Panc1 (cell line): ENCODE measurements at regions not wholly inside any gene's neighbourhood (a gene's known extent, or its start where the extent isn't known, plus 50 kb on each side); places are given as distances from the start of the nearest gene placed in this dataset.

Experiments
- CTCF ChIP-seq: fragments of 450-650 bp; IDR thresholded peaks from 2 replicates; pipeline ENCODE4 v1.5.1; 2017; ENCODE audit warnings: mild to moderate bottlenecking
- POLR2AphosphoS5 ChIP-seq: IDR thresholded peaks from 2 replicates; pipeline ENCODE4 v1.6.1; 2012; ENCODE audit warnings: mild to moderate bottlenecking, low read depth, low read length, moderate library complexity
- TCF7L2 ChIP-seq: IDR thresholded peaks from 2 replicates; pipeline ENCODE4 v1.6.1; 2011; ENCODE audit warnings: mild to moderate bottlenecking, low read depth, low read length, inconsistent platforms
- TF ChIP-seq, protein P1 (sequence below), 2 experiments: IDR thresholded peaks; 2 replicates each; pipeline ENCODE4 v1.6.1; 2011 to 2012; ENCODE audit warnings: low read depth in 2 of 2, control low read depth in 1 of 2, low read length in 1 of 2, mild to moderate bottlenecking in 1 of 2, moderate library complexity in 1 of 2; ENCODE audit not compliant: insufficient read depth in 1 of 2

DNA sequence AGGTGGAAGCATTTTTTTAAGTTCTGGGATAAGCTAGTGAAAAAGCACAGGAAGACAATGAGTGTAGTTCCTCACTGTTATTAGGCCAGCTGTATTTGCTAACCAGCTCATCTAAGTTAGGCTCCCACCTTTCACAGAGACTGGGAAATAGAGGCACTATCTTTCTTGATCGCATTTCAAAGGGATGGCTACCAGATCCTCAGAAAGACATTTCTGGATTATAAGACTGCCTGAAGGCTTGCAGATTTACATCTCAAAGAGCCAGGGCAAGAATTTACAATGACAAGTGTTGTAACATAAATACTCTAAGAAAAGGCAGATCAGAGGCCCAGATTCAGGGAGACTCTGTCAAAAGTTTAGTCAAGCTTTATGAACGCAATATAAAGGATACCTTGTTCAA lies 1005.5 kb downstream of the PCDH9 start:
- TF ChIP-seq, protein P1, sequence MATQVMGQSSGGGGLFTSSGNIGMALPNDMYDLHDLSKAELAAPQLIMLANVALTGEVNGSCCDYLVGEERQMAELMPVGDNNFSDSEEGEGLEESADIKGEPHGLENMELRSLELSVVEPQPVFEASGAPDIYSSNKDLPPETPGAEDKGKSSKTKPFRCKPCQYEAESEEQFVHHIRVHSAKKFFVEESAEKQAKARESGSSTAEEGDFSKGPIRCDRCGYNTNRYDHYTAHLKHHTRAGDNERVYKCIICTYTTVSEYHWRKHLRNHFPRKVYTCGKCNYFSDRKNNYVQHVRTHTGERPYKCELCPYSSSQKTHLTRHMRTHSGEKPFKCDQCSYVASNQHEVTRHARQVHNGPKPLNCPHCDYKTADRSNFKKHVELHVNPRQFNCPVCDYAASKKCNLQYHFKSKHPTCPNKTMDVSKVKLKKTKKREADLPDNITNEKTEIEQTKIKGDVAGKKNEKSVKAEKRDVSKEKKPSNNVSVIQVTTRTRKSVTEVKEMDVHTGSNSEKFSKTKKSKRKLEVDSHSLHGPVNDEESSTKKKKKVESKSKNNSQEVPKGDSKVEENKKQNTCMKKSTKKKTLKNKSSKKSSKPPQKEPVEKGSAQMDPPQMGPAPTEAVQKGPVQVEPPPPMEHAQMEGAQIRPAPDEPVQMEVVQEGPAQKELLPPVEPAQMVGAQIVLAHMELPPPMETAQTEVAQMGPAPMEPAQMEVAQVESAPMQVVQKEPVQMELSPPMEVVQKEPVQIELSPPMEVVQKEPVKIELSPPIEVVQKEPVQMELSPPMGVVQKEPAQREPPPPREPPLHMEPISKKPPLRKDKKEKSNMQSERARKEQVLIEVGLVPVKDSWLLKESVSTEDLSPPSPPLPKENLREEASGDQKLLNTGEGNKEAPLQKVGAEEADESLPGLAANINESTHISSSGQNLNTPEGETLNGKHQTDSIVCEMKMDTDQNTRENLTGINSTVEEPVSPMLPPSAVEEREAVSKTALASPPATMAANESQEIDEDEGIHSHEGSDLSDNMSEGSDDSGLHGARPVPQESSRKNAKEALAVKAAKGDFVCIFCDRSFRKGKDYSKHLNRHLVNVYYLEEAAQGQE (IDR thresholded peaks at IDR 0.05; ENCODE audit: insufficient read depth in 1 of 2, low read depth in 2 of 2, low read length in 1 of 2): no peak
- TF ChIP-seq POLR2AphosphoS5: no peak
- no peak for TF ChIP-seq CTCF
- no peak for TF ChIP-seq TCF7L2
